ENCODE measurements at regions not wholly inside any gene's neighbourhood (a gene's known extent, or its start where the extent isn't known, plus 50 kb on each side); places are given as distances from the start of the nearest gene placed in this dataset.

- H3K36me3 ChIP-seq, result no peaks in the 10 kb centered on the region
- H4K20me1 ChIP-seq, result no peaks in the 10 kb centered on the region
- H3K27me3 ChIP-seq, result no peaks in the 10 kb centered on the region
- no peak overlapping the region for H3K4me2 ChIP-seq
- H3K9me3 ChIP-seq, result peaks cover 23% of the 10 kb centered on the region
- H3K27ac ChIP-seq, result no peak overlapping the region
- TF ChIP-seq Cebpa-rat (IDR thresholded peaks at IDR 0.05), result no peak
- H3K9ac ChIP-seq, result no peak overlapping the region
- H3K4me1 ChIP-seq, result peaks cover 6% of the 10 kb centered on the region; the same call in 1 of the 2 replicates
- H3K4me3 ChIP-seq, result no peak overlapping the region
Measured at GRCh38 chr12:125794401-125794800, 729.2 kb downstream of the AACS start.

- no peak overlapping the region for H3K9ac ChIP-seq
- no peaks in the 10 kb centered on the region for H3K36me3 ChIP-seq
- no peak overlapping the region for H3K4me3 ChIP-seq
- no peaks in the 10 kb centered on the region for H3K27me3 ChIP-seq
- H3K4me1 ChIP-seq, result no peaks in the 10 kb centered on the region
- no peak for TF ChIP-seq Cebpa-rat (IDR thresholded peaks at IDR 0.05)
- H3K27ac ChIP-seq, result no peak overlapping the region
- no peaks in the 10 kb centered on the region for H4K20me1 ChIP-seq
- H3K9me3 ChIP-seq, result no peaks in the 10 kb centered on the region
- H3K4me2 ChIP-seq, result no peak overlapping the region
Measured at GRCh38 chr12:125797421-125798175, 732.4 kb downstream of the AACS start.

GRCh38 chr12:125804660-125805059, 739.4 kb downstream of the AACS start:
- Histone ChIP-seq H3K36me3 (no peaks in the 10 kb centered on the region), H3K27me3 (no peaks in the 10 kb centered on the region), H4K20me1 (no peaks in the 10 kb centered on the region), H3K4me1 (no peaks in the 10 kb centered on the region), H3K9ac (no peak overlapping the region), H3K4me3 (no peak overlapping the region), H3K27ac (no peak overlapping the region), H3K4me2 (no peak overlapping the region), H3K9me3 (no peaks in the 10 kb centered on the region)
- TF ChIP-seq Cebpa-rat (IDR thresholded peaks at IDR 0.05), result peak; percentile 86

GRCh38 chr12:125824276-125824675, 759.0 kb downstream of the AACS start:
- Histone ChIP-seq H3K4me3 (no peak overlapping the region), H3K4me1 (no peaks in the 10 kb centered on the region), H3K9me3 (peaks cover 12% of the 10 kb centered on the region; the same call in 1 of the 2 replicates), H3K27ac (no peak overlapping the region), H3K4me2 (no peak overlapping the region), H4K20me1 (no peaks in the 10 kb centered on the region), H3K9ac (no peak overlapping the region), H3K36me3 (no peaks in the 10 kb centered on the region), H3K27me3 (no peaks in the 10 kb centered on the region)
- no peak for TF ChIP-seq Cebpa-rat (IDR thresholded peaks at IDR 0.05)

GRCh38 chr12:125835852-125836251, 770.6 kb downstream of the AACS start:
- H3K4me3 ChIP-seq, result no peak overlapping the region
- H3K9ac ChIP-seq, result no peak overlapping the region
- H3K4me2 ChIP-seq, result no peak overlapping the region
- no peaks in the 10 kb centered on the region for H4K20me1 ChIP-seq
- no peak for TF ChIP-seq Cebpa-rat (IDR thresholded peaks at IDR 0.05)
- no peaks in the 10 kb centered on the region for H3K27me3 ChIP-seq
- no peaks in the 10 kb centered on the region for H3K9me3 ChIP-seq
- H3K4me1 ChIP-seq, result no peaks in the 10 kb centered on the region
- H3K36me3 ChIP-seq, result no peaks in the 10 kb centered on the region
- no peak overlapping the region for H3K27ac ChIP-seq

- Histone ChIP-seq H3K4me2 (no peak overlapping the region), H3K9ac (no peak overlapping the region), H3K27me3 (no peaks in the 10 kb centered on the region), H3K9me3 (no peaks in the 10 kb centered on the region), H3K36me3 (no peaks in the 10 kb centered on the region), H3K4me3 (no peak overlapping the region), H4K20me1 (no peaks in the 10 kb centered on the region), H3K4me1 (no peaks in the 10 kb centered on the region), H3K27ac (no peak overlapping the region)
- TF ChIP-seq Cebpa-rat (IDR thresholded peaks at IDR 0.05), result no peak
Measured at GRCh38 chr12:125836647-125837046, 771.4 kb downstream of the AACS start.

GRCh38 chr12:125841332-125841731, 776.1 kb downstream of the AACS start:
- Histone ChIP-seq H3K36me3 (no peaks in the 10 kb centered on the region), H3K9me3 (no peaks in the 10 kb centered on the region)
- TF ChIP-seq Cebpa-rat (IDR thresholded peaks at IDR 0.05), result no peak

GRCh38 chr12:125852116-125852515, 786.9 kb downstream of the AACS start:
- no peaks in the 10 kb centered on the region for H3K9me3 ChIP-seq
- TF ChIP-seq Cebpa-rat (IDR thresholded peaks at IDR 0.05), result no peak
- no peaks in the 10 kb centered on the region for H3K36me3 ChIP-seq
- H3K4me1 ChIP-seq, result no peaks in the 10 kb centered on the region
- no peaks in the 10 kb centered on the region for H3K27me3 ChIP-seq
- H3K4me3 ChIP-seq, result no peak overlapping the region
- H3K4me2 ChIP-seq, result no peak overlapping the region
- H4K20me1 ChIP-seq, result no peaks in the 10 kb centered on the region
- H3K9ac ChIP-seq, result no peak overlapping the region
- H3K27ac ChIP-seq, result no peak overlapping the region

More at GRCh38 chr12:125841332-125841731, 776.1 kb downstream of the AACS start:
- H3K4me3 ChIP-seq, result no peak overlapping the region
- no peaks in the 10 kb centered on the region for H4K20me1 ChIP-seq
- H3K9ac ChIP-seq, result no peak overlapping the region
- no peaks in the 10 kb centered on the region for H3K4me1 ChIP-seq
- H3K27me3 ChIP-seq, result no peaks in the 10 kb centered on the region
- H3K4me2 ChIP-seq, result no peak overlapping the region
- no peak overlapping the region for H3K27ac ChIP-seq

- no peak overlapping the region for H3K4me3 ChIP-seq
- no peak overlapping the region for H3K4me2 ChIP-seq
- H3K27me3 ChIP-seq, result no peaks in the 10 kb centered on the region
- no peaks in the 10 kb centered on the region for H3K36me3 ChIP-seq
- no peaks in the 10 kb centered on the region for H3K9me3 ChIP-seq
- H3K27ac ChIP-seq, result no peak overlapping the region
- H4K20me1 ChIP-seq, result no peaks in the 10 kb centered on the region
- no peak overlapping the region for H3K9ac ChIP-seq
- H3K4me1 ChIP-seq, result no peaks in the 10 kb centered on the region
- no peak for TF ChIP-seq Cebpa-rat (IDR thresholded peaks at IDR 0.05)
Measured at GRCh38 chr12:125852679-125853078, 787.4 kb downstream of the AACS start.

- H3K9me3 ChIP-seq, result no peaks in the 10 kb centered on the region
- H3K27me3 ChIP-seq, result no peaks in the 10 kb centered on the region
- no peaks in the 10 kb centered on the region for H4K20me1 ChIP-seq
- no peak for TF ChIP-seq Cebpa-rat (IDR thresholded peaks at IDR 0.05)
- H3K36me3 ChIP-seq, result no peaks in the 10 kb centered on the region
- no peak overlapping the region for H3K4me2 ChIP-seq
- no peak overlapping the region for H3K27ac ChIP-seq
- H3K9ac ChIP-seq, result no peak overlapping the region
- H3K4me3 ChIP-seq, result no peak overlapping the region
- H3K4me1 ChIP-seq, result no peaks in the 10 kb centered on the region
Measured at GRCh38 chr12:125853670-125854069, 788.4 kb downstream of the AACS start.
